Coronary artery (tissue), 2 donors: ENCODE measurements at regions not wholly inside any gene's neighbourhood (a gene's known extent, or its start where the extent isn't known, plus 50 kb on each side); places are given as distances from the start of the nearest gene placed in this dataset.

Experiments used
- DNase-seq: peaks from one replicate; pipeline ENCODE4 v3.0.0-alpha.2; 2017; ENCODE audit warnings: low spot score
- H3K27ac ChIP-seq, 2 donors: fragments of 200-600 bp; sonication (generic); one replicate each; pipeline ENCODE4 v1.5.1; 2016 to 2019
- H3K4me3 ChIP-seq: fragments of 200-600 bp; sonication (generic); 2 replicates; pipeline ENCODE4 v1.5.1; 2016; ENCODE audit warnings: mild to moderate bottlenecking, moderate library complexity
- CTCF ChIP-seq: fragments of 200-600 bp; sonication (generic); IDR thresholded peaks from one replicate; pipeline ENCODE4 v1.5.1; 2019; ENCODE audit warnings: antibody characterized with exemption

GRCh38 chr9:80793706-80794105 is 895.6 kb downstream of the TLE1 start:
- TF ChIP-seq CTCF: no peak
- DNase-seq: no peak
- Histone ChIP-seq H3K4me3 (no peak overlapping the region), H3K27ac (no peak overlapping the region)

GRCh38 chr9:80792726-80793125 is 896.6 kb downstream of the TLE1 start:
- Histone ChIP-seq H3K27ac (no peak overlapping the region), H3K4me3 (no peak overlapping the region)
- no peak for DNase-seq
- no peak for TF ChIP-seq CTCF

- TF ChIP-seq CTCF: no peak
- no peak overlapping the region for H3K4me3 ChIP-seq
- no peak for DNase-seq
- no peak overlapping the region for H3K27ac ChIP-seq
Observed at GRCh38 chr9:80791836-80792235, 897.5 kb downstream of the TLE1 start.

GRCh38 chr9:80790764-80791163 is 898.6 kb downstream of the TLE1 start:
- no peak for TF ChIP-seq CTCF
- H3K4me3 ChIP-seq: no peak overlapping the region
- DNase-seq: no peak
- H3K27ac ChIP-seq: no peak overlapping the region

- no peak for TF ChIP-seq CTCF
- no peak for DNase-seq
- Histone ChIP-seq H3K4me3 (no peak overlapping the region), H3K27ac (no peak overlapping the region)
Observed at GRCh38 chr9:80789831-80790230, 899.5 kb downstream of the TLE1 start.

- Histone ChIP-seq H3K27ac (no peak overlapping the region), H3K4me3 (no peak overlapping the region)
- no peak for TF ChIP-seq CTCF
- no peak for DNase-seq
Observed at GRCh38 chr9:80787636-80788035, 901.7 kb downstream of the TLE1 start.

- no peak overlapping the region for H3K27ac ChIP-seq
- DNase-seq: no peak
- TF ChIP-seq CTCF: no peak
- no peak overlapping the region for H3K4me3 ChIP-seq
Observed at GRCh38 chr9:80784647-80785046, 904.7 kb downstream of the TLE1 start.
